ENCODE measurements at regions not wholly inside any gene's neighbourhood (a gene's known extent, or its start where the extent isn't known, plus 50 kb on each side); places are given as distances from the start of the nearest gene placed in this dataset.

GRCh38 chr14:49396801-49397200 is 189.4 kb downstream of the RPS29 start:
- no peak for TF ChIP-seq CTCF (IDR thresholded peaks at IDR 0.05)
- TF ChIP-seq ZFX (IDR thresholded peaks at IDR 0.05; ENCODE audit: borderline replicate concordance): no peak

Data from 22Rv1 (cell line).